ENCODE measurements at regions not wholly inside any gene's neighbourhood (a gene's known extent, or its start where the extent isn't known, plus 50 kb on each side); places are given as distances from the start of the nearest gene placed in this dataset.

DNA sequence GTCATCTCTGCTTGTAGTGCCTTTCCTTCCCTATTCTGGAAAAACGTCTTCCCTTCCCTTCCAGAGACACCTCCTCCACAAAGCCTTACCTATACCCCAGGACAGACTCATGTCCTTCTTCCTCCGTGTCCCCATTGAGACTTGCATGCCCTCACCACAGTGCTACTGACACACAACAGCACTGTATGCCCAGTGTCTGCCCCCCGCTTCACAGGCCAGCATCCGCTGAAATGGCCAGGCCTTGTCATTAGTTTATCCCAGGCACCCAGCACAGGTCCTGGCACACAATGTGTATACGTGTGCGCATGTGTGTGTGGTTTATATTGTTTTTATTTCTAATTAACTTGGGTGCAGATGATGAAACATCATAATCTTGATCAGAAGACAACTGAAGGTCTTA lies 130.1 kb upstream of the CCL2 start:
- Histone ChIP-seq H3K27ac (ENCODE audit: insufficient read depth, low read depth, low read length, poor library complexity, severe bottlenecking) (no peak overlapping the region), H3K36me3 (ENCODE audit: control insufficient read depth, insufficient read depth, low read length) (no peaks in the 10 kb centered on the region), H3K27me3 (ENCODE audit: control insufficient read depth, insufficient read depth, low read length, poor library complexity, severe bottlenecking) (no peaks in the 10 kb centered on the region), H3K4me1 (ENCODE audit: control insufficient read depth, insufficient read depth, low read length) (no peaks in the 10 kb centered on the region), H3K9me3 (ENCODE audit: control insufficient read depth, low read length) (no peaks in the 10 kb centered on the region), H3K4me3 (ENCODE audit: insufficient read depth, low read depth, low read length) (no peak overlapping the region)
- 92% methylated on average over 6 of the region's 6 CpGs for WGBS, 2 experiments

- Histone ChIP-seq H3K27ac (ENCODE audit: insufficient read depth, low read depth, low read length, poor library complexity, severe bottlenecking) (no peak overlapping the region), H3K4me1 (ENCODE audit: control insufficient read depth, insufficient read depth, low read length) (no peaks in the 10 kb centered on the region), H3K9me3 (ENCODE audit: control insufficient read depth, low read length) (no peaks in the 10 kb centered on the region), H3K4me3 (ENCODE audit: insufficient read depth, low read depth, low read length) (no peak overlapping the region), H3K27me3 (ENCODE audit: control insufficient read depth, insufficient read depth, low read length, poor library complexity, severe bottlenecking) (no peaks in the 10 kb centered on the region), H3K36me3 (ENCODE audit: control insufficient read depth, insufficient read depth, low read length) (no peaks in the 10 kb centered on the region)
- WGBS, 2 experiments = 94 to 99% methylated on average over 3 of the region's 3 CpGs
Measured at GRCh38 chr17:34125921-34126320, 129.2 kb upstream of the CCL2 start.

DNA sequence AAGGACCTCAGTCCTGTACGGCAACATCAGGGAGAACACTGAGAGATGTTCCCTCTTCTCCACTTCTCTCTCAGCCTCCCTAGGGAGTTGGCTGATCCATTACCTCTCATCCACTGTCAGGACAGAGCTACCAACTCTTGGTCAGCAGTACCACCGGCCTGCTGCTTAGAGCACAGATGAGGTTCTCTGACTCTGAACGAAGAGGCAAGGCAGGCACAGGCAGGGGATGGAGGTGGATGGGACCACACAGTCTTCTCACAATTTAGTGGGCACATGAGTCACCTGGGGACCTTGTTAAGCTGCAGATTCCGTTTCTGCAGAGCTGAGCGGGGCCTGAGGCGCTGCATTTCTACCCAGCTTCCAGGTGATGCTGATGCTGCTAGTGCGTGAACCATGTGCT lies 128.6 kb upstream of the CCL2 start:
- Histone ChIP-seq H3K27me3 (ENCODE audit: control insufficient read depth, insufficient read depth, low read length, poor library complexity, severe bottlenecking) (no peaks in the 10 kb centered on the region), H3K36me3 (ENCODE audit: control insufficient read depth, insufficient read depth, low read length) (no peaks in the 10 kb centered on the region), H3K4me3 (ENCODE audit: insufficient read depth, low read depth, low read length) (no peak overlapping the region), H3K27ac (ENCODE audit: insufficient read depth, low read depth, low read length, poor library complexity, severe bottlenecking) (no peak overlapping the region), H3K4me1 (ENCODE audit: control insufficient read depth, insufficient read depth, low read length) (no peaks in the 10 kb centered on the region), H3K9me3 (ENCODE audit: control insufficient read depth, low read length) (no peaks in the 10 kb centered on the region)
- WGBS, 2 experiments = 94 to 96% methylated on average over 7 of the region's 7 CpGs

GRCh38 chr17:34126965-34127364 lies 128.1 kb upstream of the CCL2 start:
- Histone ChIP-seq H3K4me1 (ENCODE audit: control insufficient read depth, insufficient read depth, low read length) (no peaks in the 10 kb centered on the region), H3K27me3 (ENCODE audit: control insufficient read depth, insufficient read depth, low read length, poor library complexity, severe bottlenecking) (no peaks in the 10 kb centered on the region), H3K4me3 (ENCODE audit: insufficient read depth, low read depth, low read length) (no peak overlapping the region), H3K9me3 (ENCODE audit: control insufficient read depth, low read length) (no peaks in the 10 kb centered on the region), H3K36me3 (ENCODE audit: control insufficient read depth, insufficient read depth, low read length) (no peaks in the 10 kb centered on the region), H3K27ac (ENCODE audit: insufficient read depth, low read depth, low read length, poor library complexity, severe bottlenecking) (no peak overlapping the region)
- WGBS, 2 experiments = 81 to 85% methylated on average over 3 of the region's 3 CpGs

DNA sequence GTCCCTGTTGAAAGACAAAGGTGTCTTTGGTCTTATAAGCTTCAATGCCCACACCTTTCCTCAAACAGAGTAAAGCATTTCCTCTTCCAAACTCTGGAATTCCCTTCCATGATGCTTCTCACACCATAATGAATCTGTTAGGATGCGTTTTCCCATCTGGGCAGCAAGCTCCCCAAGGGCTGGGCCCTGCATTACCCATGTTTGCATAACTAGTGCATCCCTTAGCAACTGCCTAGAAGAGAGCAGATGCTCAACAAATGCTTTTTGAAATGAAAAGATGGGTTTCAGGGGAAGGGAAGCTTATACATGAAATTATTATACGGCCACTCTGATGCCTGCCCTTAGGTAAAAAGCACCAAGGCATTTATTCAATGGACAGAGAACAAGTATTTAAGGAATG lies 124.5 kb upstream of the CCL2 start:
- Histone ChIP-seq H3K9me3 (ENCODE audit: control insufficient read depth, low read length) (no peaks in the 10 kb centered on the region), H3K27me3 (ENCODE audit: control insufficient read depth, insufficient read depth, low read length, poor library complexity, severe bottlenecking) (no peaks in the 10 kb centered on the region), H3K4me1 (ENCODE audit: control insufficient read depth, insufficient read depth, low read length) (no peaks in the 10 kb centered on the region), H3K36me3 (ENCODE audit: control insufficient read depth, insufficient read depth, low read length) (no peaks in the 10 kb centered on the region), H3K4me3 (ENCODE audit: insufficient read depth, low read depth, low read length) (no peak overlapping the region), H3K27ac (ENCODE audit: insufficient read depth, low read depth, low read length, poor library complexity, severe bottlenecking) (peak overlapping the region; percentile 83)
- 78 to 90% methylated on average over 2 of the region's 2 CpGs for WGBS, 2 experiments

DNA sequence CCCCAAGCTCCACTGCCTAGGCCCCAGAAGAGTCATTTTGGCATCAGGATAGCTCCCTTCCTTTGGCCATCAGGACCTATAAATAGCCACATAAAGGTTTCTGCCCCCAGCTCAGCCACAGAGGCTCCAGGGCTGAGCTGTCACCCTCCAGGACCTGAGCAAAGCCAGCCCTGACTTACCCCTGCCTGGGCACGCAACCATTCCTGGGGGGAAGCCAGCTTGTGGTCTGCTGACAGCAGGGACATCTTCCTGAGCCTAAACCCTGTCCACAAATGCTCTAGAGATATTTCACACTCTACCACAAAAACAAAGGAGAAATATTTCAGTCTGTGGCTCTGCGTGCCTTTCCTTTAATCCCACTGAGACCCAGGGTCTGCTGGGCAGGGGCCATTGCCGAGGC lies 123.7 kb upstream of the CCL2 start:
- H3K27ac ChIP-seq (ENCODE audit: insufficient read depth, low read depth, low read length, poor library complexity, severe bottlenecking) = peak overlapping the region; percentile 74
- no peaks in the 10 kb centered on the region for H3K4me1 ChIP-seq (ENCODE audit: control insufficient read depth, insufficient read depth, low read length)
- H3K27me3 ChIP-seq (ENCODE audit: control insufficient read depth, insufficient read depth, low read length, poor library complexity, severe bottlenecking) = no peaks in the 10 kb centered on the region
- H3K9me3 ChIP-seq (ENCODE audit: control insufficient read depth, low read length) = no peaks in the 10 kb centered on the region
- WGBS, 2 experiments = 92 to 93% methylated on average over 3 of the region's 3 CpGs
- H3K4me3 ChIP-seq (ENCODE audit: insufficient read depth, low read depth, low read length) = no peak overlapping the region
- H3K36me3 ChIP-seq (ENCODE audit: control insufficient read depth, insufficient read depth, low read length) = no peaks in the 10 kb centered on the region

GRCh38 chr17:34133350-34133749 lies 121.7 kb upstream of the CCL2 start:
- Histone ChIP-seq H3K27ac (ENCODE audit: insufficient read depth, low read depth, low read length, poor library complexity, severe bottlenecking) (no peak overlapping the region), H3K4me1 (ENCODE audit: control insufficient read depth, insufficient read depth, low read length) (no peaks in the 10 kb centered on the region), H3K9me3 (ENCODE audit: control insufficient read depth, low read length) (no peaks in the 10 kb centered on the region), H3K27me3 (ENCODE audit: control insufficient read depth, insufficient read depth, low read length, poor library complexity, severe bottlenecking) (no peaks in the 10 kb centered on the region), H3K36me3 (ENCODE audit: control insufficient read depth, insufficient read depth, low read length) (no peaks in the 10 kb centered on the region), H3K4me3 (ENCODE audit: insufficient read depth, low read depth, low read length) (no peak overlapping the region)
- WGBS, 2 experiments = 90 to 91% methylated on average over 2 of the region's 2 CpGs

- H3K36me3 ChIP-seq (ENCODE audit: control insufficient read depth, insufficient read depth, low read length) = no peaks in the 10 kb centered on the region
- peaks cover 9% of the 10 kb centered on the region for H3K4me1 ChIP-seq (ENCODE audit: control insufficient read depth, insufficient read depth, low read length)
- H3K27me3 ChIP-seq (ENCODE audit: control insufficient read depth, insufficient read depth, low read length, poor library complexity, severe bottlenecking) = no peaks in the 10 kb centered on the region
- no peaks in the 10 kb centered on the region for H3K9me3 ChIP-seq (ENCODE audit: control insufficient read depth, low read length)
- H3K4me3 ChIP-seq (ENCODE audit: insufficient read depth, low read depth, low read length) = no peak overlapping the region
- H3K27ac ChIP-seq (ENCODE audit: insufficient read depth, low read depth, low read length, poor library complexity, severe bottlenecking) = no peak overlapping the region
- WGBS, 2 experiments = 61 to 64% methylated on average over 2 of the region's 2 CpGs
Measured at GRCh38 chr17:34135841-34136240, 119.2 kb upstream of the CCL2 start.

DNA sequence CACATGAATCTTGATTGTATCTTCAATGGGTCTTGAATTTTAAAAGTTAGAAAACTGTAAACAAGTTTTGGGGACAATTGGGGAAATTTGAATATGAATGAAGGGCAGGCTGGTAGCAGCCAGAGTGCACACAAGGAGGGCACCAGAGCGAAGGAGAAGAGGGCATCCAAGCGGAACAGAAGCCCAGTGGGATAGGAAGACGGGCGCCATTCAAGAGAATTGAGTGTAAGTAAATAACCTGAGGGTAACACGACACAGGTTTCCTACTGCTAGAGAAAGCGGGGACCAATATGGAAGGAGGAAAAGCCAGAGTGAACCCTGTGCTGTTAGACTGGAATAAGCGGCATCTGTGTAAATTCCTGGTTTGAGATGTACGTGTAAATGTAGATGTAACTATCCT lies 115.1 kb upstream of the CCL2 start:
- 40 to 41% methylated on average over 7 of the region's 8 CpGs for WGBS, 2 experiments
- Histone ChIP-seq H3K9me3 (ENCODE audit: control insufficient read depth, low read length) (no peaks in the 10 kb centered on the region), H3K27ac (ENCODE audit: insufficient read depth, low read depth, low read length, poor library complexity, severe bottlenecking) (no peak overlapping the region), H3K27me3 (ENCODE audit: control insufficient read depth, insufficient read depth, low read length, poor library complexity, severe bottlenecking) (no peaks in the 10 kb centered on the region), H3K4me3 (ENCODE audit: insufficient read depth, low read depth, low read length) (no peak overlapping the region), H3K36me3 (ENCODE audit: control insufficient read depth, insufficient read depth, low read length) (no peaks in the 10 kb centered on the region), H3K4me1 (ENCODE audit: control insufficient read depth, insufficient read depth, low read length) (peaks cover 9% of the 10 kb centered on the region)

- WGBS, 2 experiments = 94 to 98% methylated on average over 2 of the region's 2 CpGs
Measured at GRCh38 chr17:34141590-34141989, 113.5 kb upstream of the CCL2 start.

GRCh38 chr17:34143430-34143829 lies 111.7 kb upstream of the CCL2 start:
- 86 to 91% methylated on average over 1 of the region's 1 CpG for WGBS, 2 experiments
- no peaks in the 10 kb centered on the region for H3K27me3 ChIP-seq (ENCODE audit: control insufficient read depth, insufficient read depth, low read length, poor library complexity, severe bottlenecking)
- no peaks in the 10 kb centered on the region for H3K9me3 ChIP-seq (ENCODE audit: control insufficient read depth, low read length)
- no peak overlapping the region for H3K27ac ChIP-seq (ENCODE audit: insufficient read depth, low read depth, low read length, poor library complexity, severe bottlenecking)
- peaks cover 9% of the 10 kb centered on the region for H3K4me1 ChIP-seq (ENCODE audit: control insufficient read depth, insufficient read depth, low read length)
- H3K4me3 ChIP-seq (ENCODE audit: insufficient read depth, low read depth, low read length) = no peak overlapping the region
- no peaks in the 10 kb centered on the region for H3K36me3 ChIP-seq (ENCODE audit: control insufficient read depth, insufficient read depth, low read length)

More at GRCh38 chr17:34141590-34141989, 113.5 kb upstream of the CCL2 start:
- H3K4me3 ChIP-seq (ENCODE audit: insufficient read depth, low read depth, low read length) = no peak overlapping the region
- H3K9me3 ChIP-seq (ENCODE audit: control insufficient read depth, low read length) = no peaks in the 10 kb centered on the region
- no peaks in the 10 kb centered on the region for H3K27me3 ChIP-seq (ENCODE audit: control insufficient read depth, insufficient read depth, low read length, poor library complexity, severe bottlenecking)
- no peak overlapping the region for H3K27ac ChIP-seq (ENCODE audit: insufficient read depth, low read depth, low read length, poor library complexity, severe bottlenecking)
- peaks cover 9% of the 10 kb centered on the region for H3K4me1 ChIP-seq (ENCODE audit: control insufficient read depth, insufficient read depth, low read length)
- no peaks in the 10 kb centered on the region for H3K36me3 ChIP-seq (ENCODE audit: control insufficient read depth, insufficient read depth, low read length)
